ENCODE measurements at regions not wholly inside any gene's neighbourhood (a gene's known extent, or its start where the extent isn't known, plus 50 kb on each side); places are given as distances from the start of the nearest gene placed in this dataset.
A peak's percentile ranks its signal among the peaks of the same experiment; 100 is the strongest.

- DNase-seq (ENCODE audit: low read depth, low spot score), result no peak
- no peak overlapping the region for H3K4me3 ChIP-seq (ENCODE audit: low read depth, low read length)
- no peak for TF ChIP-seq CTCF (IDR thresholded peaks at IDR 0.05; ENCODE audit: insufficient read depth, low read length, missing control alignments)
- ChIA-PET CTCF (interaction anchor here (0.7 to 4.7 kb wide), 51 partner anchors 9 to 601 kb away, joined by 3 to 148 read pairs (median 5); partner anchors contain the start of genes GPX8, HSPB3 and SNX18), POLR2A (interaction anchor here (1.1 to 1.6 kb wide), 2 partner anchors 83 to 327 kb away, joined by 3 to 6 read pairs; partner anchors contain the start of gene SNX18)
Observed at GRCh38 chr5:54844266-54844665, 141.1 kb downstream of the ESM1 start.

GRCh38 chr5:54841481-54841880 lies 143.9 kb downstream of the ESM1 start:
- CTCF ChIA-PET, result interaction anchor here (9.4 kb wide), 1 partner anchor 324 kb away, joined by 49 read pairs; the partner anchor contains the start of gene SNX18
- POLR2A ChIA-PET, result no interaction called here
- no peak for TF ChIP-seq CTCF (IDR thresholded peaks at IDR 0.05; ENCODE audit: insufficient read depth, low read length, missing control alignments)
- H3K4me3 ChIP-seq (ENCODE audit: low read depth, low read length), result no peak overlapping the region
- DNase-seq (ENCODE audit: low read depth, low spot score), result no peak

- POLR2A ChIA-PET, result no interaction called here
- no peak for DNase-seq (ENCODE audit: low read depth, low spot score)
Observed at GRCh38 chr5:54838843-54839242, 146.6 kb downstream of the ESM1 start.

GRCh38 chr5:54837981-54838380 lies 147.4 kb downstream of the ESM1 start:
- ChIA-PET POLR2A (interaction anchor here (1.1 kb wide), 1 partner anchor 321 kb away, joined by 4 read pairs; the partner anchor contains the start of gene SNX18), CTCF (interaction anchor here (1.1 to 9.4 kb wide), 4 partner anchors 29 to 321 kb away, joined by 3 to 49 read pairs (median 6); partner anchors contain the start of gene SNX18)
- no peak for DNase-seq (ENCODE audit: low read depth, low spot score)
- no peak overlapping the region for H3K4me3 ChIP-seq (ENCODE audit: low read depth, low read length)
- TF ChIP-seq CTCF (IDR thresholded peaks at IDR 0.05; ENCODE audit: insufficient read depth, low read length, missing control alignments), result no peak

More at GRCh38 chr5:54838843-54839242, 146.6 kb downstream of the ESM1 start:
- no peak overlapping the region for H3K4me3 ChIP-seq (ENCODE audit: low read depth, low read length)
- CTCF ChIA-PET, result interaction anchor here (2.0 to 9.4 kb wide), 2 partner anchors 28 to 322 kb away, joined by 8 to 49 read pairs; partner anchors contain the start of gene SNX18
- TF ChIP-seq CTCF (IDR thresholded peaks at IDR 0.05; ENCODE audit: insufficient read depth, low read length, missing control alignments), result no peak

- no peak for TF ChIP-seq CTCF (IDR thresholded peaks at IDR 0.05; ENCODE audit: insufficient read depth, low read length, missing control alignments)
- no peak overlapping the region for H3K4me3 ChIP-seq (ENCODE audit: low read depth, low read length)
Observed at GRCh38 chr5:54837093-54837492, 148.3 kb downstream of the ESM1 start.

GRCh38 chr5:54835647-54836046 lies 149.7 kb downstream of the ESM1 start:
- POLR2A ChIA-PET, result no interaction called here

More at GRCh38 chr5:54837093-54837492, 148.3 kb downstream of the ESM1 start:
- ChIA-PET POLR2A (interaction anchor here (1.1 kb wide), 1 partner anchor 320 kb away, joined by 4 read pairs; the partner anchor contains the start of gene SNX18), CTCF (interaction anchor here (1.1 to 9.4 kb wide), 5 partner anchors 10 to 320 kb away, joined by 3 to 49 read pairs (median 4); partner anchors contain the start of gene SNX18)
- no peak for DNase-seq (ENCODE audit: low read depth, low spot score)

More at GRCh38 chr5:54835647-54836046, 149.7 kb downstream of the ESM1 start:
- no peak overlapping the region for H3K4me3 ChIP-seq (ENCODE audit: low read depth, low read length)
- TF ChIP-seq CTCF (IDR thresholded peaks at IDR 0.05; ENCODE audit: insufficient read depth, low read length, missing control alignments), result no peak
- CTCF ChIA-PET, result interaction anchor here (0.7 to 9.4 kb wide), 5 partner anchors 10 to 347 kb away, joined by 3 to 49 read pairs (median 4); partner anchors contain the start of gene SNX18
- peak; percentile 58 for DNase-seq (ENCODE audit: low read depth, low spot score)
